Keratinocyte (primary cell): ENCODE measurements at regions not wholly inside any gene's neighbourhood (a gene's known extent, or its start where the extent isn't known, plus 50 kb on each side); places are given as distances from the start of the nearest gene placed in this dataset.

ENCODE experiments used
- DNase-seq: peaks from one replicate; pipeline ENCODE4 v3.0.0-alpha.2; 2011; ENCODE audit warnings: low read depth, missing footprints, low spot score
- FAIRE-seq: peaks from 2 replicates; lab custom pipeline; 2011; peaks lifted over from hg19 to GRCh38; lab: Jason Lieb, UNC
- H2AFZ ChIP-seq: 2 replicates; pipeline ENCODE4 v1.6.0; 2012; ENCODE audit warnings: low read length, control low read depth, inconsistent platforms; ENCODE audit not compliant: control insufficient read depth
- H3K27ac ChIP-seq: 2 replicates; pipeline ENCODE4 v1.5.1; 2011; ENCODE audit warnings: low read length; ENCODE audit not compliant: control insufficient read depth, insufficient read depth
- H3K27me3 ChIP-seq: 3 replicates; pipeline ENCODE4 v1.6.0; 2011; ENCODE audit warnings: low read length; ENCODE audit not compliant: control insufficient read depth, insufficient read depth; ENCODE audit errors: extremely low read depth
- H3K36me3 ChIP-seq, 2 experiments: 2 replicates in 1 of 2; 3 replicates in 1 of 2; pipeline ENCODE4 v1.5.1; 2011; ENCODE audit warnings: low read length in 2 of 2, mild to moderate bottlenecking in 1 of 2; ENCODE audit not compliant: control insufficient read depth in 2 of 2, insufficient read depth in 2 of 2; ENCODE audit errors: extremely low read depth in 1 of 2
- H3K4me1 ChIP-seq: 3 replicates; pipeline ENCODE4 v1.5.1; 2011; ENCODE audit warnings: low read length; ENCODE audit not compliant: control insufficient read depth, insufficient read depth; ENCODE audit errors: extremely low read depth
- H3K4me2 ChIP-seq: 3 replicates; pipeline ENCODE4 v1.6.0; 2011; ENCODE audit warnings: low read depth, low read length; ENCODE audit not compliant: control insufficient read depth, insufficient read depth; ENCODE audit errors: extremely low read depth
- H3K4me3 ChIP-seq, 3 experiments: fragments of 200-600 bp in 1 of 3; sonication (generic) in 1 of 3; 2 replicates in 2 of 3; 3 replicates in 1 of 3; pipeline ENCODE4 v1.5.1; 2011 to 2016; ENCODE audit warnings: low read length in 3 of 3, mild to moderate bottlenecking in 3 of 3, control low read depth in 2 of 3, inconsistent platforms in 1 of 3, low read depth in 1 of 3, mixed read lengths in 1 of 3, mixed run types in 1 of 3, moderate library complexity in 1 of 3; ENCODE audit not compliant: control insufficient read depth in 2 of 3, insufficient read depth in 2 of 3; ENCODE audit errors: extremely low read depth in 1 of 3
- H3K79me2 ChIP-seq: 2 replicates; pipeline ENCODE4 v1.6.0; 2012; ENCODE audit warnings: low read length; ENCODE audit not compliant: control insufficient read depth, insufficient read depth
- H3K9ac ChIP-seq: 3 replicates; pipeline ENCODE4 v1.6.0; 2011; ENCODE audit warnings: low read length; ENCODE audit not compliant: control insufficient read depth, insufficient read depth; ENCODE audit errors: extremely low read depth
- H3K9me1 ChIP-seq: 3 replicates; pipeline ENCODE4 v1.6.0; 2011; ENCODE audit warnings: low read length; ENCODE audit not compliant: control insufficient read depth, insufficient read depth; ENCODE audit errors: extremely low read depth
- H3K9me3 ChIP-seq: 2 replicates; pipeline ENCODE4 v1.5.1; 2012; ENCODE audit warnings: low read depth, low read length; ENCODE audit not compliant: control insufficient read depth
- H4K20me1 ChIP-seq: 3 replicates; pipeline ENCODE4 v1.6.0; 2011; ENCODE audit warnings: low read length; ENCODE audit not compliant: control insufficient read depth, insufficient read depth; ENCODE audit errors: extremely low read depth
- EZH2 ChIP-seq: IDR thresholded peaks from one replicate; pipeline ENCODE4 v1.6.1; 2012; ENCODE audit warnings: inconsistent platforms, mild to moderate bottlenecking, low read length, moderate library complexity
- dilution Hi-C: fragments of 300-500 bp; cut with MboI; formaldehyde crosslinking; loops from one replicate; pipeline ENCODE4 v1.7.0; 2020; ENCODE audit warnings: low sequenced_read_pairs; ENCODE audit not compliant: extremely low pct_ligation_motif_present
- TF ChIP-seq, protein P1 (sequence below), 3 experiments: IDR thresholded peaks in 1 of 3; conservative IDR thresholded peaks in 1 of 3; optimal IDR thresholded peaks in 1 of 3; 2 replicates in 2 of 3; 3 replicates in 1 of 3; pipeline versions ENCODE3 to v1.5.1; 2011; ENCODE audit warnings: low read length in 3 of 3, mild to moderate bottlenecking in 3 of 3, moderate library complexity in 2 of 3, control low read depth in 1 of 3, inconsistent platforms in 1 of 3; ENCODE audit not compliant: insufficient read depth in 2 of 3; ENCODE audit errors: extremely low read depth in 1 of 3

DNA sequence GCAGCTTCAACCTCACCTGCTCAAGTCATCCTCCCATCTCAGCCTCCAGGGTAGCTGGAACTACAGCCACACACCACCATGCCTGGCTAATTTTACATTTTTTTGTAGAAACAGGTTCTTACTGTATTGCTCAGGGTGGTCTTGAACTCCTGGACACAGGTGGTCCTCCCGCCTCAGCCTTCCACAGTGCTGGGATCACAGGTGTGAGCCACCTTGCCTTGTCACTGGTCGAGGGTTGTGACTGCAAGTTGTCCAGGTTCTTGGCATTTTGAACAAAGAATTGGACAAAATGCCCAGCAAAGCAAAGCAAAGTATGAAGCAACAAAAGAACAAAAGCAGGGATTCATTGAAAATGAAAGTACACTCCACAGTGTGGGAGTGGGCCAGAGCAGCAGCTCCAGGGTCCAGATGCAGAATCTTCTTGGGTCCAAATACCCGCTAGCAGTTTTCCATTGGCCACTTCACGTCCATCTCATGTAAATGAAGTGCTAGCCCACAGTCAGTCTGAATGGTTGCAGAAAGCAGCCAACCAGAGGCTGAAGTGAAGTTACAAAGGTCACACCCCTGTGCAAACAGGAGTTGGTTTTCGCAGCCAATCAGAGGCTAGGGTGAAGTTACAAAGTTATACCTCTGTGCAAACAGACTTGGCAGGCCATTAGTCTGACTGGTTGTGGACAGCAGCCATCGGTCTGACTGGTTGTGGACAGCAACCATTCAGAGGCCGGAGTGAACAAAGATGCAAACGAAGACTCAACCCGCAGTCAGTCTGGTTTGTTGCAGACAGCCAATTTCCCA, 109.5 kb upstream of the KIF26B start:
- Histone ChIP-seq H3K27me3 (no peaks in the 10 kb centered on the region), H4K20me1 (no peaks in the 10 kb centered on the region), H3K36me3 (no peaks in the 10 kb centered on the region), H3K9me3 (no peaks in the 10 kb centered on the region), H2AFZ (no peak overlapping the region), H3K9me1 (no peaks in the 10 kb centered on the region), H3K4me1 (no peaks in the 10 kb centered on the region), H3K4me2 (no peak overlapping the region), H3K79me2 (no peaks in the 10 kb centered on the region), H3K4me3 (no peak overlapping the region), H3K9ac (no peak overlapping the region), H3K27ac (no peak overlapping the region)
- DNase-seq = no peak
- dilution Hi-C loops = loop anchor here (10.0 to 25.0 kb wide), 2 partner anchors 190 to 433 kb away; no protein-coding TSS in a partner anchor
- FAIRE-seq = no peak
- TF ChIP-seq, protein P1, sequence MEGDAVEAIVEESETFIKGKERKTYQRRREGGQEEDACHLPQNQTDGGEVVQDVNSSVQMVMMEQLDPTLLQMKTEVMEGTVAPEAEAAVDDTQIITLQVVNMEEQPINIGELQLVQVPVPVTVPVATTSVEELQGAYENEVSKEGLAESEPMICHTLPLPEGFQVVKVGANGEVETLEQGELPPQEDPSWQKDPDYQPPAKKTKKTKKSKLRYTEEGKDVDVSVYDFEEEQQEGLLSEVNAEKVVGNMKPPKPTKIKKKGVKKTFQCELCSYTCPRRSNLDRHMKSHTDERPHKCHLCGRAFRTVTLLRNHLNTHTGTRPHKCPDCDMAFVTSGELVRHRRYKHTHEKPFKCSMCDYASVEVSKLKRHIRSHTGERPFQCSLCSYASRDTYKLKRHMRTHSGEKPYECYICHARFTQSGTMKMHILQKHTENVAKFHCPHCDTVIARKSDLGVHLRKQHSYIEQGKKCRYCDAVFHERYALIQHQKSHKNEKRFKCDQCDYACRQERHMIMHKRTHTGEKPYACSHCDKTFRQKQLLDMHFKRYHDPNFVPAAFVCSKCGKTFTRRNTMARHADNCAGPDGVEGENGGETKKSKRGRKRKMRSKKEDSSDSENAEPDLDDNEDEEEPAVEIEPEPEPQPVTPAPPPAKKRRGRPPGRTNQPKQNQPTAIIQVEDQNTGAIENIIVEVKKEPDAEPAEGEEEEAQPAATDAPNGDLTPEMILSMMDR (optimal IDR thresholded peaks at IDR 0.05 in 1 of 3, IDR thresholded peaks at IDR 0.05 in 1 of 3, conservative IDR thresholded peaks at IDR 0.05 in 1 of 3; ENCODE audit: extremely low read depth in 1 of 3, insufficient read depth in 2 of 3, low read length in 3 of 3) = no peak
- no peak for TF ChIP-seq EZH2

DNA sequence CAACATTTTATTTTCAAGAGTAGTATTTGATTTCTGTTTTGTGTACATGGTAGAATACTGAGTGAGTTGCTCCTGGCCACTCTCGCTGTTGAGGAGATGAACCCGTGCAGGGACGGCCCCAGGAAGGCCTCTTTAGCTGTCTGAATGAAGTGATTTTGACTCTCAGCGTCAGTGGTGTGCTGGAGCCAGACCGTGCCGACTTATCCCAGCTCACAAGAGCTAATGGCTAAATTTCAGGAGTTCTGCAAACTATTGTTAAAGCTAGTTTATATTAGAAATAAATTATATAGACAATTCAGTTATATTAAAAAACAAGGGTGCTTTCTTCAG, 111.2 kb upstream of the KIF26B start:
- H2AFZ ChIP-seq = no peak overlapping the region
- DNase-seq (no peak), FAIRE-seq (no peak)
- no peaks in the 10 kb centered on the region for H3K36me3 ChIP-seq
- no peaks in the 10 kb centered on the region for H3K27me3 ChIP-seq
- dilution Hi-C loops = loop anchor here (10.0 to 25.0 kb wide), 2 partner anchors 189 to 431 kb away; no protein-coding TSS in a partner anchor
- no peaks in the 10 kb centered on the region for H3K9me3 ChIP-seq
- H3K4me3 ChIP-seq = no peak overlapping the region
- no peaks in the 10 kb centered on the region for H3K9me1 ChIP-seq
- H3K9ac ChIP-seq = no peak overlapping the region
- no peaks in the 10 kb centered on the region for H3K79me2 ChIP-seq
- no peak for TF ChIP-seq EZH2
- no peak overlapping the region for H3K27ac ChIP-seq
- H3K4me2 ChIP-seq = no peak overlapping the region
- H4K20me1 ChIP-seq = no peaks in the 10 kb centered on the region
- no peaks in the 10 kb centered on the region for H3K4me1 ChIP-seq
